ENCODE measurements at regions not wholly inside any gene's neighbourhood (a gene's known extent, or its start where the extent isn't known, plus 50 kb on each side); places are given as distances from the start of the nearest gene placed in this dataset.

DNA sequence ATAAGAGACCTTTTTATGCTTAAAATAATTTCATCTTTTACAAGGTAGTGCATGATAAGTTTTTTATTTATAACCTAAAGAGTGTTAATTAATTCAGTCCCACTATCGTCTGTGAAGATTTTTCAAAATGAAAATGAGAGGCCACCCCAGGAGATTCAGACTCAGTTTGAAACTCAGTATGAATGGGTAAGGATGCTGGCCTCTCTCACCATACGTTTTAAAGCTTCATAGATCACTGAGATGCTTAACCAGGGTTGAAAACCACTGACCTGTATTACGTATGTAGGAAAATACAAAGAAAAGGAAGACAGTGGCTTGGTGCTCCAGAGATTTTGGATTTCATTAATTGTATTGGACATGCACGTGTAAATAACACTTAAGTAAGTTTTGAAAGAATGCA is 278.7 kb downstream of the FSIP2 start:
- Histone ChIP-seq H3K14ac (ENCODE audit: low read length) (no peak overlapping the region), H2AK5ac (ENCODE audit: low read length) (no peak overlapping the region), H3K4me1 (ENCODE audit: control insufficient read depth in 1 of 2, insufficient read depth in 2 of 2, low read length in 2 of 2) (no peaks in the 10 kb centered on the region), H4K91ac (ENCODE audit: low read depth, low read length) (no peak overlapping the region), H3K9ac (ENCODE audit: low read length) (no peak overlapping the region), H2BK5ac (ENCODE audit: low read depth, low read length, poor library complexity) (no peak overlapping the region), H4K12ac (ENCODE audit: low read depth, low read length) (no peak overlapping the region), H2BK120ac (ENCODE audit: insufficient read depth, low read length, poor library complexity) (no peak overlapping the region), H3K23ac (ENCODE audit: low read length) (no peak overlapping the region), H3K4ac (ENCODE audit: low read depth, low read length) (no peak overlapping the region), H2AFZ (ENCODE audit: insufficient read depth, low read length, poor library complexity) (no peak overlapping the region), H3K4me3 (ENCODE audit: low read depth, low read length) (no peak overlapping the region), H3K27ac (ENCODE audit: low read depth, low read length) (no peak overlapping the region), H3K9me3 (ENCODE audit: insufficient read depth, low read depth, low read length) (no peaks in the 10 kb centered on the region), H4K8ac (ENCODE audit: low read depth, low read length) (no peak overlapping the region), H3K79me2 (ENCODE audit: control insufficient read depth, insufficient read depth, low read length, poor library complexity) (no peaks in the 10 kb centered on the region), H3K4me2 (ENCODE audit: low read length) (no peak overlapping the region), H2BK12ac (ENCODE audit: low read length) (no peak overlapping the region), H3K36me3 (ENCODE audit: control insufficient read depth in 1 of 2, insufficient read depth in 2 of 2, low read length in 2 of 2) (no peaks in the 10 kb centered on the region), H3K79me1 (ENCODE audit: low read length) (no peaks in the 10 kb centered on the region), H3K27me3 (ENCODE audit: insufficient read depth, low read length) (no peaks in the 10 kb centered on the region), H3K18ac (ENCODE audit: low read length) (no peak overlapping the region)
- no peak for DNase-seq
- no CpG with 5 or more reads among the region's 4 CpGs for WGBS (ENCODE audit: extremely low coverage, insufficient coverage, insufficient read length)

DNA sequence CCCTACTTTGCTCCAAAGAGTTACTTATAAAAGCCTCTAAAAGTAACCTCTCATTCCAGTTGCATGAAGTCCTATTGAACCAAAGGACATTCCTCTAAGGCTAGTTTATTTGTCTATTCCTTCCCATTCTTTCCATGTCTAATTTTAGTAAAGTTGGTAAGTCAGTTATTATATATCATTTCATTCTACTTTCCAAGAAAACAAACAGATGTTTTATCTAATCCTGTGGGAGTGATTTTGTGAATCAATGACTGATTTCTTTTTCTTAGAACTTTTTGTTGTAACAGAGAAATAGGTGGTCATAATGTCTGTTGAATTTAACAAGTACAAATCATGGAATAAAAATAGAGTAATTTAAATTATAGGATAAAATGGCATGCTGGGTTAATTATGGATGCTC is 286.3 kb downstream of the FSIP2 start:
- Histone ChIP-seq H3K14ac (ENCODE audit: low read length) (no peak overlapping the region), H3K79me2 (ENCODE audit: control insufficient read depth, insufficient read depth, low read length, poor library complexity) (no peaks in the 10 kb centered on the region), H2AFZ (ENCODE audit: insufficient read depth, low read length, poor library complexity) (no peak overlapping the region), H4K91ac (ENCODE audit: low read depth, low read length) (no peak overlapping the region), H4K12ac (ENCODE audit: low read depth, low read length) (no peak overlapping the region), H2BK5ac (ENCODE audit: low read depth, low read length, poor library complexity) (no peak overlapping the region), H3K23ac (ENCODE audit: low read length) (no peak overlapping the region), H2BK12ac (ENCODE audit: low read length) (no peak overlapping the region), H3K4me1 (ENCODE audit: control insufficient read depth in 1 of 2, insufficient read depth in 2 of 2, low read length in 2 of 2) (no peaks in the 10 kb centered on the region), H3K4me3 (ENCODE audit: low read depth, low read length) (no peak overlapping the region), H3K4me2 (ENCODE audit: low read length) (no peak overlapping the region), H3K4ac (ENCODE audit: low read depth, low read length) (no peak overlapping the region), H3K9me3 (ENCODE audit: insufficient read depth, low read depth, low read length) (no peaks in the 10 kb centered on the region), H3K9ac (ENCODE audit: low read length) (no peak overlapping the region), H2AK5ac (ENCODE audit: low read length) (no peak overlapping the region), H3K27me3 (ENCODE audit: insufficient read depth, low read length) (no peaks in the 10 kb centered on the region), H3K18ac (ENCODE audit: low read length) (no peak overlapping the region), H3K36me3 (ENCODE audit: control insufficient read depth in 1 of 2, insufficient read depth in 2 of 2, low read length in 2 of 2) (no peaks in the 10 kb centered on the region), H3K79me1 (ENCODE audit: low read length) (no peaks in the 10 kb centered on the region), H3K27ac (ENCODE audit: low read depth, low read length) (no peak overlapping the region), H4K8ac (ENCODE audit: low read depth, low read length) (no peak overlapping the region), H2BK120ac (ENCODE audit: insufficient read depth, low read length, poor library complexity) (no peak overlapping the region)
- no peak for DNase-seq

GRCh38 chr2:186027922-186028321 is 289.3 kb downstream of the FSIP2 start:
- no peaks in the 10 kb centered on the region for H3K9me3 ChIP-seq (ENCODE audit: insufficient read depth, low read depth, low read length)
- no peaks in the 10 kb centered on the region for H3K36me3 ChIP-seq (ENCODE audit: control insufficient read depth in 1 of 2, insufficient read depth in 2 of 2, low read length in 2 of 2)
- no peaks in the 10 kb centered on the region for H3K79me2 ChIP-seq (ENCODE audit: control insufficient read depth, insufficient read depth, low read length, poor library complexity)
- no peak overlapping the region for H2BK12ac ChIP-seq (ENCODE audit: low read length)
- no peak overlapping the region for H3K9ac ChIP-seq (ENCODE audit: low read length)
- no peak for DNase-seq
- no peak overlapping the region for H3K23ac ChIP-seq (ENCODE audit: low read length)
- H4K12ac ChIP-seq (ENCODE audit: low read depth, low read length) = no peak overlapping the region
- no peaks in the 10 kb centered on the region for H3K27me3 ChIP-seq (ENCODE audit: insufficient read depth, low read length)
- no peaks in the 10 kb centered on the region for H3K79me1 ChIP-seq (ENCODE audit: low read length)
- no peak overlapping the region for H4K91ac ChIP-seq (ENCODE audit: low read depth, low read length)
- no peak overlapping the region for H4K8ac ChIP-seq (ENCODE audit: low read depth, low read length)
- no peak overlapping the region for H2AK5ac ChIP-seq (ENCODE audit: low read length)
- no CpG with 5 or more reads among the region's 2 CpGs for WGBS (ENCODE audit: extremely low coverage, insufficient coverage, insufficient read length)
- no peak overlapping the region for H3K4ac ChIP-seq (ENCODE audit: low read depth, low read length)
- no peak overlapping the region for H2BK120ac ChIP-seq (ENCODE audit: insufficient read depth, low read length, poor library complexity)
- no peak overlapping the region for H3K27ac ChIP-seq (ENCODE audit: low read depth, low read length)
- H3K18ac ChIP-seq (ENCODE audit: low read length) = no peak overlapping the region
- H3K14ac ChIP-seq (ENCODE audit: low read length) = no peak overlapping the region
- H3K4me3 ChIP-seq (ENCODE audit: low read depth, low read length) = no peak overlapping the region
- no peaks in the 10 kb centered on the region for H3K4me1 ChIP-seq (ENCODE audit: control insufficient read depth in 1 of 2, insufficient read depth in 2 of 2, low read length in 2 of 2)
- no peak overlapping the region for H2BK5ac ChIP-seq (ENCODE audit: low read depth, low read length, poor library complexity)
- no peak overlapping the region for H3K4me2 ChIP-seq (ENCODE audit: low read length)
- no peak overlapping the region for H2AFZ ChIP-seq (ENCODE audit: insufficient read depth, low read length, poor library complexity)

DNA sequence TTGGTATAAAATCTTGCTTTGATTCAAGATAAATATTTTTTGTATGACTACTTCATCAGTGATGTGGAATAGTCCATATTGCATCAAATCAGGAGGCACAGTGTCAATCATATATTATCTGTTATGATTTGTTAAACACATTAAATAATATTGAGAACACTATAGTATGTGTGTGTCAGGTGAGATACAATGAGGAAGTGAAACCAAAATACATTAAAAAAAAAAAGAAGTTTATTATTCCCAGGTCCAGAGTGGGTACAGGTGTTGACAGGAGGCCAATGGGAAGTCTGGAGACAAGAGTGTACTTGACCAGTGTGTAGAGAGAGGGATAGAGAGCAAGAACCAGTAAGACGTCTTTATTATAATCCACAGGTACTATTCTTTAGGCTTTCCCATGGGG is 292.6 kb downstream of the FSIP2 start:
- no peak overlapping the region for H2BK120ac ChIP-seq (ENCODE audit: insufficient read depth, low read length, poor library complexity)
- no CpG with 5 or more reads among the region's 1 CpG for WGBS (ENCODE audit: extremely low coverage, insufficient coverage, insufficient read length)
- H3K4me2 ChIP-seq (ENCODE audit: low read length) = no peak overlapping the region
- H2BK5ac ChIP-seq (ENCODE audit: low read depth, low read length, poor library complexity) = no peak overlapping the region
- H3K14ac ChIP-seq (ENCODE audit: low read length) = no peak overlapping the region
- no peak overlapping the region for H3K4ac ChIP-seq (ENCODE audit: low read depth, low read length)
- H2BK12ac ChIP-seq (ENCODE audit: low read length) = no peak overlapping the region
- no peak overlapping the region for H4K12ac ChIP-seq (ENCODE audit: low read depth, low read length)
- no peaks in the 10 kb centered on the region for H3K36me3 ChIP-seq (ENCODE audit: control insufficient read depth in 1 of 2, insufficient read depth in 2 of 2, low read length in 2 of 2)
- no peak overlapping the region for H2AFZ ChIP-seq (ENCODE audit: insufficient read depth, low read length, poor library complexity)
- H3K18ac ChIP-seq (ENCODE audit: low read length) = no peak overlapping the region
- no peaks in the 10 kb centered on the region for H3K4me1 ChIP-seq (ENCODE audit: control insufficient read depth in 1 of 2, insufficient read depth in 2 of 2, low read length in 2 of 2)
- H3K79me1 ChIP-seq (ENCODE audit: low read length) = no peaks in the 10 kb centered on the region
- H3K79me2 ChIP-seq (ENCODE audit: control insufficient read depth, insufficient read depth, low read length, poor library complexity) = no peaks in the 10 kb centered on the region
- H2AK5ac ChIP-seq (ENCODE audit: low read length) = no peak overlapping the region
- H3K9me3 ChIP-seq (ENCODE audit: insufficient read depth, low read depth, low read length) = no peaks in the 10 kb centered on the region
- no peak for DNase-seq
- H3K9ac ChIP-seq (ENCODE audit: low read length) = no peak overlapping the region
- H3K27ac ChIP-seq (ENCODE audit: low read depth, low read length) = no peak overlapping the region
- no peaks in the 10 kb centered on the region for H3K27me3 ChIP-seq (ENCODE audit: insufficient read depth, low read length)
- H4K8ac ChIP-seq (ENCODE audit: low read depth, low read length) = no peak overlapping the region
- H3K4me3 ChIP-seq (ENCODE audit: low read depth, low read length) = no peak overlapping the region
- H4K91ac ChIP-seq (ENCODE audit: low read depth, low read length) = no peak overlapping the region
- no peak overlapping the region for H3K23ac ChIP-seq (ENCODE audit: low read length)
